ENCODE measurements at regions not wholly inside any gene's neighbourhood (a gene's known extent, or its start where the extent isn't known, plus 50 kb on each side); places are given as distances from the start of the nearest gene placed in this dataset.

- no peak for TF ChIP-seq ESRRG (CRISPR knock-in tag; IDR thresholded peaks at IDR 0.05)
- TF ChIP-seq CSDC2 (CRISPR knock-in tag; IDR thresholded peaks at IDR 0.05) = no peak
- no peak for TF ChIP-seq RARB (CRISPR knock-in tag; IDR thresholded peaks at IDR 0.05)
- TF ChIP-seq ZC3H10 (CRISPR knock-in tag; IDR thresholded peaks at IDR 0.05) = no peak
- no peak for ATAC-seq
Measured at GRCh38 chr2:144715992-144716391, 196.1 kb upstream of the ZEB2 start.

GRCh38 chr2:144713410-144713809 is 193.5 kb upstream of the ZEB2 start:
- TF ChIP-seq ZNF70 (CRISPR knock-in tag; IDR thresholded peaks at IDR 0.05) = no peak
- TF ChIP-seq OSR1 (CRISPR knock-in tag; IDR thresholded peaks at IDR 0.05) = no peak
- peak; percentile 19; the same call in 1 of the 2 replicates for TF ChIP-seq POU6F1 (CRISPR knock-in tag; IDR thresholded peaks at IDR 0.05; ENCODE audit: borderline replicate concordance, low read depth)
- no peak for TF ChIP-seq ZFP3 (CRISPR knock-in tag; IDR thresholded peaks at IDR 0.05)
- TF ChIP-seq ZC3H10 (CRISPR knock-in tag; IDR thresholded peaks at IDR 0.05) = no peak
- peak; percentile 94 for TF ChIP-seq ISL1 (CRISPR knock-in tag; IDR thresholded peaks at IDR 0.05)
- ATAC-seq = peak; percentile 77

GRCh38 chr2:144712550-144712940 is 192.6 kb upstream of the ZEB2 start:
- peak; percentile 73 for ATAC-seq

GRCh38 chr2:144711630-144712549 is 192.0 kb upstream of the ZEB2 start:
- ATAC-seq = no peak; the same call in 1 of the 3 replicates
- TF ChIP-seq TCF4 (CRISPR knock-in tag; IDR thresholded peaks at IDR 0.05; ENCODE audit: borderline replicate concordance) (peak; percentile 62; the same call in 1 of the 2 replicates), ISL1 (CRISPR knock-in tag; IDR thresholded peaks at IDR 0.05) (peak; percentile 50; the same call in 1 of the 2 replicates), SNAI2 (CRISPR knock-in tag; IDR thresholded peaks at IDR 0.05) (no peak)

More at GRCh38 chr2:144712550-144712940, 192.6 kb upstream of the ZEB2 start:
- TF ChIP-seq TSHZ2 (CRISPR knock-in tag; IDR thresholded peaks at IDR 0.05) (no peak), ISL1 (CRISPR knock-in tag; IDR thresholded peaks at IDR 0.05) (peak; percentile 66)

GRCh38 chr2:144711084-144711483 is 191.2 kb upstream of the ZEB2 start:
- no peak for ATAC-seq
- TF ChIP-seq PATZ1 (CRISPR knock-in tag; IDR thresholded peaks at IDR 0.05; ENCODE audit: borderline replicate concordance) = no peak

GRCh38 chr2:144708626-144709025 is 188.7 kb upstream of the ZEB2 start:
- ATAC-seq = no peak
- TF ChIP-seq GLIS3 (CRISPR knock-in tag; IDR thresholded peaks at IDR 0.05) (no peak), ZFP3 (CRISPR knock-in tag; IDR thresholded peaks at IDR 0.05) (no peak), ESRRG (CRISPR knock-in tag; IDR thresholded peaks at IDR 0.05) (no peak), PATZ1 (CRISPR knock-in tag; IDR thresholded peaks at IDR 0.05; ENCODE audit: borderline replicate concordance) (no peak), PPARA (CRISPR knock-in tag; IDR thresholded peaks at IDR 0.05; ENCODE audit: borderline replicate concordance) (no peak), POU6F1 (CRISPR knock-in tag; IDR thresholded peaks at IDR 0.05; ENCODE audit: borderline replicate concordance, low read depth) (no peak), TCF4 (CRISPR knock-in tag; IDR thresholded peaks at IDR 0.05; ENCODE audit: borderline replicate concordance) (no peak), ARNTL (CRISPR knock-in tag; IDR thresholded peaks at IDR 0.05; ENCODE audit: borderline replicate concordance, low read depth) (no peak), ZNF70 (CRISPR knock-in tag; IDR thresholded peaks at IDR 0.05) (no peak), ZC3H10 (CRISPR knock-in tag; IDR thresholded peaks at IDR 0.05) (no peak), RARB (CRISPR knock-in tag; IDR thresholded peaks at IDR 0.05) (no peak), ZFP30 (CRISPR knock-in tag; IDR thresholded peaks at IDR 0.05) (no peak)
